GM23248 (cell line): ENCODE measurements at regions not wholly inside any gene's neighbourhood (a gene's known extent, or its start where the extent isn't known, plus 50 kb on each side); places are given as distances from the start of the nearest gene placed in this dataset.
A peak's percentile ranks its signal among the peaks of the same experiment; 100 is the strongest.

Source experiments
- DNase-seq: peaks from one replicate; pipeline ENCODE4 v3.0.0-alpha.2; 2015
- H2AFZ ChIP-seq: fragments of 200-600 bp; sonication (generic); 2 replicates; pipeline ENCODE4 v1.6.1; 2016; ENCODE audit warnings: antibody characterized with exemption
- H3F3A ChIP-seq: fragments of 200-600 bp; sonication (generic); 2 replicates; pipeline ENCODE4 v1.6.1; 2016; ENCODE audit warnings: mild to moderate bottlenecking, antibody characterized with exemption, mixed run types; ENCODE audit not compliant: insufficient read depth
- H3K27ac ChIP-seq: fragments of 200-600 bp; sonication (generic); 2 replicates; pipeline ENCODE4 v1.5.1; 2016; ENCODE audit warnings: mild to moderate bottlenecking
- H3K27me3 ChIP-seq: fragments of 200-600 bp; sonication (generic); replicated peaks from 2 replicates; pipeline ENCODE4 v1.6.1; 2016; ENCODE audit warnings: mild to moderate bottlenecking; ENCODE audit not compliant: insufficient read depth
- H3K36me3 ChIP-seq: fragments of 200-600 bp; sonication (generic); 2 replicates; pipeline ENCODE4 v1.6.1; 2016; ENCODE audit warnings: low read depth, mild to moderate bottlenecking
- H3K4me1 ChIP-seq: fragments of 200-600 bp; sonication (generic); 2 replicates; pipeline ENCODE4 v1.6.1; 2016; ENCODE audit warnings: mild to moderate bottlenecking; ENCODE audit not compliant: insufficient read depth
- H3K4me2 ChIP-seq: fragments of 200-600 bp; sonication (generic); one replicate; pipeline ENCODE4 v1.6.1; 2016; ENCODE audit warnings: mild to moderate bottlenecking; ENCODE audit not compliant: unreplicated experiment
- H3K4me3 ChIP-seq: fragments of 200-600 bp; sonication (generic); 2 replicates; pipeline ENCODE4 v1.5.1; 2016; ENCODE audit warnings: mild to moderate bottlenecking
- H3K79me2 ChIP-seq: fragments of 200-600 bp; sonication (generic); 2 replicates; pipeline ENCODE4 v1.6.1; 2016; ENCODE audit warnings: mild to moderate bottlenecking; ENCODE audit not compliant: insufficient read depth
- H3K9ac ChIP-seq: fragments of 200-600 bp; sonication (generic); 2 replicates; pipeline ENCODE4 v1.6.1; 2016; ENCODE audit warnings: mild to moderate bottlenecking
- H3K9me2 ChIP-seq: fragments of 200-600 bp; sonication (generic); 2 replicates; pipeline ENCODE4 v1.6.1; 2016; ENCODE audit warnings: mixed run types, mild to moderate bottlenecking, moderate library complexity; ENCODE audit not compliant: insufficient read depth
- H3K9me3 ChIP-seq: fragments of 200-600 bp; sonication (generic); one replicate; pipeline ENCODE4 v1.6.1; 2017; ENCODE audit warnings: low read depth
- H4K20me1 ChIP-seq: fragments of 200-600 bp; sonication (generic); 2 replicates; pipeline ENCODE4 v1.6.0; 2016; ENCODE audit not compliant: insufficient read depth
- EZH2 ChIP-seq: fragments of 200-600 bp; sonication (generic); IDR thresholded peaks from 2 replicates; pipeline ENCODE4 v1.6.1; 2018; ENCODE audit warnings: antibody characterized with exemption, mild to moderate bottlenecking; ENCODE audit not compliant: insufficient read depth, poor library complexity, severe bottlenecking
- EZH2phosphoT487 ChIP-seq: fragments of 200-600 bp; sonication (generic); IDR thresholded peaks from 2 replicates; pipeline ENCODE4 v1.6.1; 2018; ENCODE audit warnings: antibody characterized with exemption, moderate library complexity, mild to moderate bottlenecking, low read depth; ENCODE audit not compliant: insufficient read depth
- WGBS, 2 experiments: methylation state at CpG; one replicate each; pipeline ENCODE4 v1.1.6; 2015 to 2017; ENCODE audit warnings: low lambda C conversion rate in 2 of 2, low coverage in 1 of 2; ENCODE audit errors: missing lambda C conversion rate in 2 of 2; 5-methylcytosine and 5-hydroxymethylcytosine counted together
- in situ Hi-C: fragments of 300-500 bp; cut with MboI; formaldehyde crosslinking; loops from 2 replicates; pipeline ENCODE4 v1.15.0; 2020

- H3K9me2 ChIP-seq, result no peaks in the 10 kb centered on the region
- peaks cover 14% of the 10 kb centered on the region for H3K4me1 ChIP-seq
- H3K4me3 ChIP-seq, result no peak overlapping the region
- no peak overlapping the region for H2AFZ ChIP-seq
- in situ Hi-C loops, result no loop called here
- no peak for TF ChIP-seq EZH2
- TF ChIP-seq EZH2phosphoT487, result no peak
- H3K79me2 ChIP-seq, result no peaks in the 10 kb centered on the region
- no peak overlapping the region for H3K27ac ChIP-seq
- H3F3A ChIP-seq, result peaks cover 24% of the 10 kb centered on the region
- no peak overlapping the region for H3K9ac ChIP-seq
- H3K4me2 ChIP-seq, result no peak overlapping the region
- no peaks in the 10 kb centered on the region for H3K9me3 ChIP-seq
- no peaks in the 10 kb centered on the region for H3K27me3 ChIP-seq
- no peaks in the 10 kb centered on the region for H3K36me3 ChIP-seq
- H4K20me1 ChIP-seq, result no peaks in the 10 kb centered on the region
- DNase-seq, result no peak
Measured at GRCh38 chr1:219427403-219427802, 185.5 kb downstream of the ZC3H11B start.

- TF ChIP-seq EZH2, result no peak
- no peak for TF ChIP-seq EZH2phosphoT487
Measured at GRCh38 chr1:219422811-219423598, 189.9 kb downstream of the ZC3H11B start.

GRCh38 chr1:219420913-219421312 is 192.0 kb downstream of the ZC3H11B start:
- DNase-seq, result no peak
- in situ Hi-C loops, result no loop called here
- Histone ChIP-seq H3F3A (peaks cover 16% of the 10 kb centered on the region), H3K36me3 (no peaks in the 10 kb centered on the region), H2AFZ (no peak overlapping the region), H3K9me3 (no peaks in the 10 kb centered on the region), H4K20me1 (no peaks in the 10 kb centered on the region), H3K4me1 (peaks cover 8% of the 10 kb centered on the region; the same call in 1 of the 2 replicates), H3K9me2 (no peaks in the 10 kb centered on the region), H3K4me3 (no peak overlapping the region), H3K79me2 (no peaks in the 10 kb centered on the region), H3K4me2 (no peak overlapping the region), H3K27ac (no peak overlapping the region), H3K27me3 (no peaks in the 10 kb centered on the region), H3K9ac (no peak overlapping the region)
- TF ChIP-seq EZH2phosphoT487, result no peak
- no peak for TF ChIP-seq EZH2

More at GRCh38 chr1:219422811-219423598, 189.9 kb downstream of the ZC3H11B start:
- peak overlapping the region; percentile 37 for H3K4me3 ChIP-seq
- H3K27ac ChIP-seq, result peak overlapping the region; percentile 36
- H3K9ac ChIP-seq, result no peak overlapping the region
- H4K20me1 ChIP-seq, result no peaks in the 10 kb centered on the region
- H3K27me3 ChIP-seq, result no peaks in the 10 kb centered on the region
- no peaks in the 10 kb centered on the region for H3K79me2 ChIP-seq
- peak; percentile 74 for DNase-seq
- H3F3A ChIP-seq, result peaks cover 18% of the 10 kb centered on the region
- peaks cover 8% of the 10 kb centered on the region; the same call in 1 of the 2 replicates for H3K4me1 ChIP-seq
- in situ Hi-C loops, result no loop called here
- H3K9me2 ChIP-seq, result no peaks in the 10 kb centered on the region
- H2AFZ ChIP-seq, result peak overlapping the region; percentile 40; the same call in 1 of the 2 replicates
- 5 to 8% methylated on average over 4 of the region's 4 CpGs for WGBS, 2 experiments
- peak overlapping the region; percentile 58 for H3K4me2 ChIP-seq
- no peaks in the 10 kb centered on the region for H3K9me3 ChIP-seq
- no peaks in the 10 kb centered on the region for H3K36me3 ChIP-seq

GRCh38 chr1:219419860-219420259 is 193.0 kb downstream of the ZC3H11B start:
- no peaks in the 10 kb centered on the region for H4K20me1 ChIP-seq
- no peak for TF ChIP-seq EZH2phosphoT487
- TF ChIP-seq EZH2, result no peak
- in situ Hi-C loops, result no loop called here
- no peaks in the 10 kb centered on the region for H3K36me3 ChIP-seq
- no peaks in the 10 kb centered on the region for H3K9me2 ChIP-seq
- H3K27ac ChIP-seq, result no peak overlapping the region
- H2AFZ ChIP-seq, result no peak overlapping the region
- H3K4me1 ChIP-seq, result peaks cover 8% of the 10 kb centered on the region; the same call in 1 of the 2 replicates
- no peak overlapping the region for H3K9ac ChIP-seq
- DNase-seq, result no peak
- H3K79me2 ChIP-seq, result no peaks in the 10 kb centered on the region
- H3F3A ChIP-seq, result peaks cover 16% of the 10 kb centered on the region
- H3K9me3 ChIP-seq, result no peaks in the 10 kb centered on the region
- H3K4me3 ChIP-seq, result no peak overlapping the region
- H3K4me2 ChIP-seq, result no peak overlapping the region
- H3K27me3 ChIP-seq, result no peaks in the 10 kb centered on the region

- whole genome bisulfite sequencing, 2 experiments, result 91 to 100% methylated on average over 1 of the region's 1 CpG
- H3K27ac ChIP-seq, result no peak overlapping the region
- H4K20me1 ChIP-seq, result no peaks in the 10 kb centered on the region
- no peak overlapping the region for H2AFZ ChIP-seq
- no peak overlapping the region for H3K4me2 ChIP-seq
- H3K79me2 ChIP-seq, result no peaks in the 10 kb centered on the region
- no peaks in the 10 kb centered on the region for H3K9me3 ChIP-seq
- TF ChIP-seq EZH2 (no peak), EZH2phosphoT487 (no peak)
- peaks cover 8% of the 10 kb centered on the region; the same call in 1 of the 2 replicates for H3K4me1 ChIP-seq
- H3F3A ChIP-seq, result peaks cover 16% of the 10 kb centered on the region
- H3K4me3 ChIP-seq, result no peak overlapping the region
- H3K9me2 ChIP-seq, result no peaks in the 10 kb centered on the region
- in situ Hi-C loops, result no loop called here
- DNase-seq, result no peak
- H3K9ac ChIP-seq, result no peak overlapping the region
- H3K27me3 ChIP-seq, result no peaks in the 10 kb centered on the region
- no peaks in the 10 kb centered on the region for H3K36me3 ChIP-seq
Measured at GRCh38 chr1:219419065-219419464, 193.8 kb downstream of the ZC3H11B start.
